Panc1 (cell line): ENCODE measurements at regions not wholly inside any gene's neighbourhood (a gene's known extent, or its start where the extent isn't known, plus 50 kb on each side); places are given as distances from the start of the nearest gene placed in this dataset.
"Not testable (repeated sequence)": the region's sequence is repeated elsewhere in the genome, so short reads cannot be mapped to it uniquely, and the experiment has no call there.

Source experiments
- ATAC-seq: fragments of 200-7000 bp; cut with Tn5 transposase; 2 replicates; pipeline ENCODE4 v1.9.1; 2020; ENCODE audit warnings: mild to moderate bottlenecking, moderate library complexity
- BruUV-seq: library from RNA; stranded (reverse); fragments of 400-500 nt; replicated peaks from 2 replicates; lab custom pipeline; 2021; lab: Mats Ljungman, UMichigan
- CTCF ChIA-PET: fragments of 300-600 bp; sonication (Branson Sonifier 250); formaldehyde crosslinking; loops from one replicate; lab custom pipeline; 2022; ENCODE audit warnings: antibody characterized with exemption; lab: Charles Lee
- POLR2A ChIA-PET: fragments of 300-600 bp; sonication (Branson Sonifier 250); formaldehyde crosslinking; loops from one replicate; lab custom pipeline; 2022; ENCODE audit warnings: antibody characterized with exemption; lab: Charles Lee
- DNase-seq: peaks from one replicate; pipeline ENCODE4 v3.0.0-alpha.2; 2010; ENCODE audit warnings: low read depth, low spot score
- H3K27ac ChIP-seq: 2 replicates; pipeline ENCODE4 v1.5.1; 2011; ENCODE audit warnings: mild to moderate bottlenecking, low read length, inconsistent platforms
- H3K27me3 ChIP-seq: fragments of 200-500 bp; sonication (Bioruptor generic); 2 replicates; pipeline ENCODE4 v1.6.0; 2014; ENCODE audit warnings: low read length, inconsistent platforms; ENCODE audit not compliant: control insufficient read depth, insufficient read depth
- H3K36me3 ChIP-seq: fragments of 200-500 bp; sonication (Bioruptor generic); 2 replicates; pipeline ENCODE4 v1.5.1; 2014; ENCODE audit warnings: inconsistent platforms, mild to moderate bottlenecking, low read length, moderate library complexity; ENCODE audit not compliant: control insufficient read depth, insufficient read depth
- H3K4me1 ChIP-seq: 2 replicates; pipeline ENCODE4 v1.5.1; 2011; ENCODE audit warnings: inconsistent platforms, mild to moderate bottlenecking, low read length, moderate library complexity; ENCODE audit not compliant: control insufficient read depth, insufficient read depth
- H3K4me3 ChIP-seq, 2 experiments: 2 replicates each; pipeline ENCODE4 v1.5.1; 2011 to 2012; ENCODE audit warnings: low read depth in 2 of 2, low read length in 2 of 2, mild to moderate bottlenecking in 2 of 2, inconsistent platforms in 1 of 2, moderate library complexity in 1 of 2
- H3K9me3 ChIP-seq: fragments of 200-500 bp; sonication (Bioruptor generic); 2 replicates; pipeline ENCODE4 v1.5.1; 2014; ENCODE audit warnings: low read depth, mild to moderate bottlenecking, inconsistent platforms, low read length, moderate library complexity; ENCODE audit not compliant: control insufficient read depth, insufficient read depth
- CTCF ChIP-seq: fragments of 450-650 bp; IDR thresholded peaks from 2 replicates; pipeline ENCODE4 v1.5.1; 2017; ENCODE audit warnings: mild to moderate bottlenecking
- POLR2AphosphoS5 ChIP-seq: IDR thresholded peaks from 2 replicates; pipeline ENCODE4 v1.6.1; 2012; ENCODE audit warnings: mild to moderate bottlenecking, low read depth, low read length, moderate library complexity
- REST ChIP-seq, 2 experiments: IDR thresholded peaks; 2 replicates each; pipeline ENCODE4 v1.6.1; 2011 to 2012; ENCODE audit warnings: low read depth in 2 of 2, control low read depth in 1 of 2, low read length in 1 of 2, mild to moderate bottlenecking in 1 of 2, moderate library complexity in 1 of 2; ENCODE audit not compliant: insufficient read depth in 1 of 2
- SIN3A ChIP-seq: IDR thresholded peaks from 2 replicates; pipeline ENCODE4 v1.6.1; 2012; ENCODE audit warnings: low read depth, mild to moderate bottlenecking, low read length, moderate library complexity, borderline replicate concordance; ENCODE audit not compliant: insufficient read depth
- TCF7L2 ChIP-seq: IDR thresholded peaks from 2 replicates; pipeline ENCODE4 v1.6.1; 2011; ENCODE audit warnings: mild to moderate bottlenecking, low read depth, low read length, inconsistent platforms
- in situ Hi-C: cut with HindIII; loops from 2 replicates; pipeline ENCODE4 v1.10.0; 2016; ENCODE audit warnings: low sequenced_read_pairs, low pct_unique_long_range_greater_than_20kb
- intact Hi-C: fragments of 100-400 bp; cut with micrococcal nuclease; formaldehyde crosslinking; loops from one replicate; pipeline ENCODE4 v1.10.0; 2022; ENCODE audit not compliant: unreplicated experiment

DNA sequence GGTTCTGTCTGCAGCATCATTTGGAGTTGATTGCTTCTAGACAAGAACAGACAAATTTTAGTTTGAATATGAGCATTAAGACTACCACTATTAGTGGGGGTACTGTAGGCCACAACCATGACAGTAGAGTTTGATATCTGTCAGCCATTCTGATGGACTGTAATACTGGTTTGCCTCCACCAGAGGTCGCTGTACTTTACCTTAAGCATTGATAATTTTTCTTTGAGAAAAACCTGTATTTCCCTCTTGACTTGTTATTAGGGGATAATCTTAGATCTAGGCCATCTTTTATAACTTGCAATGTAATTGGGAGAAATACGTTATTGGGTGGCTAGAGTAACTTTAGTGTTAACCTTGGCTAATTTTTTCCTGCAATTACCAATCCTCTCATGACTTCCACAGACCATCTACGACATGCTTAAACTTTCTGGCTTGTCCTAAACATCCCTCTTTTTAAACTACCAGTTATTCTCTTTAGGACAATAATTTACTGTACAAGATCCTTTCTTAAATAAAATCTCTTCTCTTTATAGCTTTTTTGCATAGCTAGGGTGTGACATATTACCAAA lies 562.4 kb downstream of the MAGEB5 start:
- DNase-seq (no peak), ATAC-seq (no peak)
- no peak overlapping the region for H3K4me3 ChIP-seq
- H3K27ac ChIP-seq, result no peak overlapping the region
- no peaks in the 10 kb centered on the region for H3K4me1 ChIP-seq
- H3K27me3 ChIP-seq, result no peaks in the 10 kb centered on the region
- TF ChIP-seq REST (IDR thresholded peaks at IDR 0.05; ENCODE audit: insufficient read depth in 1 of 2, low read depth in 2 of 2, low read length in 1 of 2) (no peak), POLR2AphosphoS5 (no peak), CTCF (no peak), TCF7L2 (no peak), SIN3A (no peak)
- CTCF ChIA-PET, result no interaction called here
- 0 out of 2 replicates have a peak, but pooled peaks cover 2% of the 10 kb centered on the region for H3K9me3 ChIP-seq
- intact Hi-C loops (no loop called here), in situ Hi-C loops (no loop called here)
- no peaks in the 10 kb centered on the region for H3K36me3 ChIP-seq
- POLR2A ChIA-PET, result no interaction called here
- BruUV-seq, result no TSS peak

GRCh38 chrX:26762253-26762652 lies 546.3 kb downstream of the MAGEB5 start:
- H3K4me1 ChIP-seq, result no peaks in the 10 kb centered on the region
- intact Hi-C loops (no loop called here), in situ Hi-C loops (no loop called here)
- DNase-seq, result no peak
- no peak overlapping the region for H3K4me3 ChIP-seq
- H3K27ac ChIP-seq, result no peak overlapping the region
- no TSS peak for BruUV-seq
- H3K36me3 ChIP-seq, result no peaks in the 10 kb centered on the region
- TF ChIP-seq SIN3A, result no peak
- no peak for TF ChIP-seq POLR2AphosphoS5
- TF ChIP-seq CTCF, result no peak
- no peak for TF ChIP-seq REST (IDR thresholded peaks at IDR 0.05; ENCODE audit: insufficient read depth in 1 of 2, low read depth in 2 of 2, low read length in 1 of 2)
- no peak for TF ChIP-seq TCF7L2
- no peaks in the 10 kb centered on the region for H3K9me3 ChIP-seq
- H3K27me3 ChIP-seq, result no peaks in the 10 kb centered on the region
- ATAC-seq, result no peak
- ChIA-PET POLR2A (no interaction called here), CTCF (no interaction called here)

GRCh38 chrX:26755760-26756159 lies 539.8 kb downstream of the MAGEB5 start:
- POLR2A ChIA-PET, DNase-seq, H3K27ac ChIP-seq, H3K4me3 ChIP-seq, H3K4me1 ChIP-seq, ATAC-seq, in situ Hi-C loops, intact Hi-C loops, BruUV-seq, H3K27me3 ChIP-seq, H3K9me3 ChIP-seq, H3K36me3 ChIP-seq, CTCF ChIA-PET: not testable (repeated sequence)
